Right lobe of liver (tissue), 6 donors: ENCODE measurements at regions not wholly inside any gene's neighbourhood (a gene's known extent, or its start where the extent isn't known, plus 50 kb on each side); places are given as distances from the start of the nearest gene placed in this dataset.

Experiments
- ATAC-seq, 4 donors: fragments of 200-7000 bp; cut with Tn5 transposase; one replicate each; pipeline ENCODE4 v1.9.1; 2020; ENCODE audit warnings: mild to moderate bottlenecking in 4 of 4, moderate library complexity in 4 of 4
- DNase-seq, 3 donors: peaks; one replicate each; pipeline ENCODE4 v3.0.0-alpha.2; 2020
- H3K27ac ChIP-seq, 3 donors: fragments of 200-600 bp; one replicate each; pipeline ENCODE4 v1.8.0; 2022
- H3K27me3 ChIP-seq, 2 donors: fragments of 200-600 bp; one replicate each; pipeline ENCODE4 v1.8.0; 2022
- H3K36me3 ChIP-seq, 4 donors: fragments of 200-600 bp; sonication (generic) in 1 of 4; one replicate each; pipeline versions ENCODE4 v1.5.1 to v1.8.0; 2017 to 2022; ENCODE audit warnings: control low read depth in 1 of 4
- H3K4me1 ChIP-seq, 4 donors: fragments of 200-600 bp; sonication (generic) in 1 of 4; one replicate each; pipeline versions ENCODE4 v1.5.1 to v1.8.0; 2017 to 2022; ENCODE audit warnings: control low read depth in 1 of 4
- H3K4me3 ChIP-seq, 3 donors: fragments of 200-600 bp; one replicate each; pipeline ENCODE4 v1.8.0; 2022
- H3K9me3 ChIP-seq, 4 donors: fragments of 200-600 bp; sonication (generic) in 1 of 4; one replicate each; pipeline versions ENCODE4 v1.5.1 to v1.8.0; 2017 to 2022; ENCODE audit warnings: control low read depth in 1 of 4
- CTCF ChIP-seq, 4 donors: fragments of 200-600 bp in 3 of 4; fragments of 450-650 bp in 1 of 4; IDR thresholded peaks; one replicate each; pipeline versions ENCODE4 v1.5.1 to v1.8.0; 2016 to 2022; ENCODE audit warnings: antibody characterized with exemption in 4 of 4, mild to moderate bottlenecking in 2 of 4
- POLR2A ChIP-seq: fragments of 450-650 bp; IDR thresholded peaks from one replicate; pipeline ENCODE4 v1.6.1; 2017; ENCODE audit warnings: antibody characterized with exemption, mild to moderate bottlenecking
- WGBS: methylation state at CpG from one replicate; pipeline ENCODE4 v1.1.6; 2018; ENCODE audit warnings: low coverage, low lambda C conversion rate; ENCODE audit not compliant: insufficient coverage; ENCODE audit errors: missing lambda C conversion rate; 5-methylcytosine and 5-hydroxymethylcytosine counted together
- intact Hi-C, 2 donors: fragments of 100-400 bp; cut with DNase I; formaldehyde crosslinking; loops; one replicate each; pipeline versions ENCODE4 v1.11.2 to v1.14.1; 2022
- donor health status: DM: no; HTN: yes; CAD: no.
- donor health status: DM: no; HTN: no; CAD: no.
- donor health status: DM: no; HTN: no; CAD: no.
- donor health status: DM: no; HTN: yes; CAD: no.
- donor health status: DM: no; HTN: yes; CAD: no.

- 12% methylated on average over 19 of the region's 47 CpGs for WGBS
- DNase-seq = peak; percentile 92 to 97 (median 96)
- Histone ChIP-seq H3K27me3 (no peaks in the 10 kb centered on the region), H3K36me3 (no peaks in the 10 kb centered on the region), H3K4me1 (peaks cover 0 to 10% (median 0%) of the 10 kb centered on the region in 4 donors), H3K9me3 (no peaks in the 10 kb centered on the region), H3K27ac (peak overlapping the region; percentile 79 to 82 (median 80)), H3K4me3 (peak overlapping the region; percentile 44 to 84 (median 81))
- intact Hi-C loops = no loop called here
- peak; percentile 98 to 99 (median 98) for ATAC-seq
- TF ChIP-seq POLR2A = no peak
- TF ChIP-seq CTCF (IDR thresholded peaks at IDR 0.05) = no peak
Observed at GRCh38 chr7:63925626-63926460, 72.8 kb upstream of the ZNF722 start.

GRCh38 chr7:63927261-63927660 is 71.4 kb upstream of the ZNF722 start:
- H3K36me3 ChIP-seq = no peaks in the 10 kb centered on the region
- peaks cover 0 to 10% (median 0%) of the 10 kb centered on the region in 4 donors for H3K4me1 ChIP-seq
- DNase-seq (no peak), ATAC-seq (no peak)
- H3K4me3 ChIP-seq = peak overlapping the region; percentile 44 to 84 (median 81)
- H3K9me3 ChIP-seq = no peaks in the 10 kb centered on the region
- no peaks in the 10 kb centered on the region for H3K27me3 ChIP-seq
- peak overlapping the region in 1 of 3 donors; percentile 80 for H3K27ac ChIP-seq
- no peak for TF ChIP-seq POLR2A
- no peak for TF ChIP-seq CTCF (IDR thresholded peaks at IDR 0.05)
- intact Hi-C loops = no loop called here
- 67% methylated on average over 1 of the region's 5 CpGs for WGBS

- DNase-seq = no peak
- Histone ChIP-seq H3K4me3 (no peak overlapping the region), H3K9me3 (no peaks in the 10 kb centered on the region), H3K27ac (no peak overlapping the region), H3K4me1 (peaks cover 0 to 6% (median 0%) of the 10 kb centered on the region in 4 donors), H3K36me3 (no peaks in the 10 kb centered on the region), H3K27me3 (no peaks in the 10 kb centered on the region)
- no peak for TF ChIP-seq CTCF (IDR thresholded peaks at IDR 0.05)
- TF ChIP-seq POLR2A = no peak
- intact Hi-C loops = no loop called here
- no peak for ATAC-seq
- 73% methylated on average over 6 of the region's 56 CpGs for WGBS
Observed at GRCh38 chr7:63931057-63931600, 67.5 kb upstream of the ZNF722 start.

- Histone ChIP-seq H3K27ac (no peak overlapping the region), H3K27me3 (no peaks in the 10 kb centered on the region), H3K9me3 (no peaks in the 10 kb centered on the region), H3K4me1 (peaks cover 0 to 3% (median 0%) of the 10 kb centered on the region in 4 donors), H3K4me3 (no peak overlapping the region), H3K36me3 (no peaks in the 10 kb centered on the region)
- intact Hi-C loops = no loop called here
- ATAC-seq = peak in 1 of 4 donors; percentile 38
- WGBS = 88% methylated on average over 7 of the region's 22 CpGs
- DNase-seq = no peak
- TF ChIP-seq CTCF (IDR thresholded peaks at IDR 0.05) (no peak), POLR2A (no peak)
Observed at GRCh38 chr7:63931985-63932577, 66.6 kb upstream of the ZNF722 start.
